HG03432 (cell line): ENCODE measurements at regions not wholly inside any gene's neighbourhood (a gene's known extent, or its start where the extent isn't known, plus 50 kb on each side); places are given as distances from the start of the nearest gene placed in this dataset.
"Not testable (repeated sequence)": the region's sequence is repeated elsewhere in the genome, so short reads cannot be mapped to it uniquely, and the experiment has no call there.

Experiments used
- ATAC-seq: cut with Tn5 transposase; IDR thresholded peaks from one replicate; pipeline ENCODE4 v1.9.1; 2021; ENCODE audit warnings: mild to moderate bottlenecking, moderate library complexity; ENCODE audit not compliant: unreplicated experiment

DNA sequence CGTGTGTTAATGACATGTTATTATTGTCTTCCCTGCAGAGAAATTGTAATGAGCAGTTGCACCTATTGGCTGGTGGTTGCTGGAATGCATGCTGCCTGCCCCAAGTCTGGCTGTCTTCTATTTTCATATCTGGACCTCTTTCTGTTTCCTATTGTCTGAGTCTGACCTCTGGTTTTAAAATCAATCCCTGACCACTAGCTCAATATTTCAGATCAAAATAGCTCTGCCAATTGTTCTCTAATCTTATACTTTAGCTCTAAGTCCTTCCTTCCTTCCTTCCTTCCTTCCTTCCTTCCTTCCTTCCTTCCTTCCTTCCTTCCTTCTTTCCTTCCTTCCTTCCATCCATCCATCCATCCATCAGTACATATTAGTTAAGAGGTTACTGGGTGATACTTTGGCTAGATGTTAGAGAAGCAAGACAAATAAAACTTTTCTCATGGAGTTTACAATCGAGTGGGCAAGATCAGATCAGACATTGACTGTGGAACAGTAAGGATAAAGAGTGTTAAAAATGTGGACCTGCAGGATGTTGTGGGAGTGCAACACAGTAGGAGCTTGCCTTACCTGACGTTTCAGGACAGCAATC, 417.1 kb downstream of the SOCS6 start:
- ATAC-seq, result no peak

DNA sequence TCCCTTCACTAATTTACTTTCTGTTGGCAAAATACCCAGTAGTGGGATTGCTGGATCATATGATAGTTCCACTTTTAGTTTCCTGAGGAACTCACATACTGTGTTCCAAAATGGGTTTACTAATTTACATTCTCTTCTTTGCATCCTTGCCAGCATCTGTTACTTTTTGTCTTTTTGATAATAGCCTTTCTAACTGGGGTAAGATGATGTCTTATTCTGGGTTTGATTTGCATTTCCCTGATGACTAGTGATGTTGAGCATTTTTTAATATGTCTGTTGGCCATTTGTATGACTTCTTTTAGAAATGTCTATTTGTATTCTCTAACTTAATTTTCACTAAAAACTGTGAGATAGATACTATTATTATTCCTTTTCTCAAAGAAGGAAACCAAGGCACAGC, 411.7 kb downstream of the SOCS6 start:
- ATAC-seq, result no peak

DNA sequence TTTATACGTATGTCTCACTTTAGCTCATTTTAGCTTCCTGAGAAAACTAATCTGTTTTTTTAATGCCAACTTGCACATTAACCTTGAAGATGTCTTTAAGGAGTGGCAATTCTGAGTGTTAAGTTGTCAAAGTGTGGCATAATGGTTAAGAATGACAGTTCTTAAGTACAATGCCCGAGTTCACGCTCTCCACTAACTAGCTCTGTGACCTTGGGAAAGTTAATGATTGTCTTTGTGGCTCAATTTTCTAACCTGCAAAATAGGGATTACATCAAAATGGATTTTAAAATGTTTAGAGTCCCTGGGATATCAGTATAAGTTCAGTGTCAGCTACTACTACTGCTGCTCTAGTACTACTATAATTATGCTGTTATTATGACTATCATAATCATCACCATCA, 409.7 kb downstream of the SOCS6 start:
- ATAC-seq, result no peak

DNA sequence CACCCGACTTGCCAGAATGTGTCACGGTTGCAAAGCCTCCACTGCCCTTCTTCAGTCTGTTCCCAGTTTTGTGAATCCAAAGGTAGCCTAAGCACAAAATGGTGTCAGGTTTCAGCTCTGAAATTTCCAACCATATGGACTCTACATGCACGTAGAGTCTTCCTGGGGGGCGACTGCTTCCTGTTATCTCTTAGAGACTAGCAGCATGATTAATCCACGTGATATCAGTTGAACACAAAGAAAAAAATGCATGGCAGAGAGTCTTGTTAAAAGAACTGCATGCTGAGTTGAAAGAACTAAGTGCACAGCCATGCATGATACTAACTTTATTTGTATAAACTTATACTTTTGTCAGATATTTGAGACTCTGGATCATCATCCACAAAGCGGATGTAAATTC, 404.4 kb downstream of the SOCS6 start:
- ATAC-seq, result no peak

DNA sequence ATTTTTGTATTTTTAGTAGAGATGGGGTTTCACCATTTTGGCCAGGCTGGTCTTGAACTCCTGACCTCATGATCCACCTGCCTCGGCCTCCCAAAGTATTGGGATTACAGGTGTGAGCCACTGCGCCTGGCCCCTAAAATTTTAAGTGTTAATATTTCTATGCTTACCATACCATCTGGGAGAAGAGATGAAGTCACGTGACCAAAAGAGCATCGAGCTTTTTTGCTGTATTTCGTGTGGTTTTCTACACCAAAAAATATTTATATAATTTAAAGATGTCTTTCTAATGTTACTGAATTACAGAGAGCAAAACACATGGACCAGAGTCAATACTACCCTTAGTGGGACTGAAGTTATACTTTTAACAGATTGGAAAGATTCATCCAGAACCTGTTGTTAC, 400.9 kb downstream of the SOCS6 start:
- not testable (repeated sequence) for ATAC-seq

DNA sequence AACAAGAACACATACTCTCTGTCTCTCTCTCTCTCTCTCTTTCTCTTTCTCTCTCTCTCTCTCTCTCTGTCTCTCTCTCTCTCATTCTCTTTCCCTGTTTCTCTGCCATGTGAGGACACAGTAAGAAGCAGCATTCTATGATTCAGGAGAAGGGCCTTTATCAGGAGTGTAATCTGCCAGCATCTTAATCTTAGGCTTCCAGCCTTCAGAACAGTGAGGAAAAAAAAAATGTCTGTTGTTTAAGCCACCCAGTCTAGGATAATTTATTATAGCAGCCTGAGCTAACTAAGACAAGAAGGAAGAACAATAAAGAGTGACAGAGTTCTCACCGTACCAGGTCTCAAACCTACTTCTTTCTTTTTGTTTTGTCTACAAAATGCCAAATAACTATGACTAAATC, 399.4 kb downstream of the SOCS6 start:
- ATAC-seq, result no peak

DNA sequence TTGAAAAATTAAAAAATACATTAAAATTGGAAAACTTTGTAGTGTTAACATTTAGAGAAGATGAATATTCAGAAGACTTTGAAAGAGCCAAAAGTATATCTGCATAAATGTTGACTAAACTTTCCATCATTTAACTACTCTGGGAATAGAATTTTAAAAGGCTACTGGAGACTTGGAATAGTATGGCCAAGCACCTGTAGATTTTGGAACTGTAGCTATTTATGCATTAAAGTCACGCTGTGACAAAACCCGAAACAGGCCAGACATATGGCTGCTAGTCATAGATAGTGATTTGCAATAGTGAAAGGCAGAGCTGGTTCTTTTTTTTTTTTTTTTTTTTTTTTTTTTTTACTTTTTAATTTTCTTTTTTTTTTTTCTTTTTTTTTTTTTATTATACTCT, 396.0 kb downstream of the SOCS6 start:
- no peak for ATAC-seq

DNA sequence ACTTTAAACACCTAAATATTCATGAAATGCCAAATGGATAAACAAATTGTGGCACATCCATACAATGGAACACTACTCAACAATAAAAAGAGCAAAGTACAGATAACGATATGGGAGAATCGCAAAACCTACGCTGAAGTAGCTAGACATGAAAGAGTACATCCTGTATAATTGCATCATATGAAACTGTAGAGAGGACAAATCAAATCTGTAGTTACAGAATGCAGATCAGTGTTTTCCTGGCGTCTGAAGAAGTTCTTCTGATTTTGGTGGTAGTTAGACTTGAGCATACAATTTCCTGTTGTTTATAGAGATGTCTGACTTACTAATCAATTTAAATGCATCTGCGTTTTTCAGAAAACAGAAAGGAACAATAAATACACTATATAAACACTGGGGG, 394.4 kb downstream of the SOCS6 start:
- ATAC-seq, result no peak

DNA sequence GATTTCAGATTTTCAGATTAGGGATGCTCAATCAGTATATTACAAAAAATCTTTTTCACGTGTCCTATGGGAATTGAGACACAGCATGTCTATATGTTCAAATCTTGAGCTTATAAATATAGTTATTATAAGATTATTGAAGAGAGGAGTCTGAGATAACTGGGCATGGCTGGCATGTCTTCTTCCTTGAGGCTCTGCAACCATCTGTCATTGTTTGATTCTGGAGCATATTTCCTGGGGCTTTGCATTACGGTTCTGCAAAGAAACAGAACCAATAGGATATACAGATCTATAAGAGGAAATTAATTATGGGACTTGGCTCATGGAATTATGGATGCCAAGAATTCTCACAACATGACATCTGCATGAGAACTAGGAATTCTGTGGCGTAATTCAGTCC, 386.1 kb downstream of the SOCS6 start:
- no peak for ATAC-seq

DNA sequence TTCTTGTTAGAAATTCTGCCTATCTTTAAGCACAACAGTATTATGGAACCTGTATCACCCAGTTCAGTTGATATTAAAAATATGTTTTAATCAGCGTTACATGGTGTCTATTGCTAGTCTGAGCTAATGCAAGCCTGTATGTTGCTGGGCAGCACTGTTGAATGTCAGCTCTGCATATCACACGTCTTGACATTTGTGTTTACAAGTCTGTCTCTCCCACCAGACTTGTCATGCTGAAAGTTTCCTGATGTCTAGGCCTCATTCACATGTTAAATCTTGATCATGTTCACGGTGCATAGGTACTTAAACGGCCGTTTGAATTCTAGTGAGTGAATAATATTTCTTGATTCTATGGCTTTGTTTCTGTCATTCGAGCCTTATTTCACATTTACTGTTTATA, 385.0 kb downstream of the SOCS6 start:
- no peak for ATAC-seq

DNA sequence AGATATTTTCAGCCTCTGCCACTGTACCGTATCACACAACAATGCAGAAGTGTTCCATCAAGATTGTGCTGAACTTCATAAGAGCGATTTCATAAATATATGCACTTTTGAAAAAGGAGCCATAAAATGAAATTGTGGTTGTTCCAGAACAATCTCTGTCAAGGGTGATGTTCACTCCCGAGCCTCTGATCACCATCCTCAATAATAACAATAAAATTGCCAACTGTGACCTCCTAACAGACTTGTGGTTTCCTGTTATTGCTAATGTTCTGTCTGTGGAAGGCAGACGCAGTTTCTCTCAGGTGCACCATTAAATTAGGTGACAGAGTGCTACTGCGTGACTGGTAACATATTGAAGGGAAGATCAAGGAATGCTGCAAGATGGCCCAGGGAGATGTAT, 383.7 kb downstream of the SOCS6 start:
- ATAC-seq, result no peak

DNA sequence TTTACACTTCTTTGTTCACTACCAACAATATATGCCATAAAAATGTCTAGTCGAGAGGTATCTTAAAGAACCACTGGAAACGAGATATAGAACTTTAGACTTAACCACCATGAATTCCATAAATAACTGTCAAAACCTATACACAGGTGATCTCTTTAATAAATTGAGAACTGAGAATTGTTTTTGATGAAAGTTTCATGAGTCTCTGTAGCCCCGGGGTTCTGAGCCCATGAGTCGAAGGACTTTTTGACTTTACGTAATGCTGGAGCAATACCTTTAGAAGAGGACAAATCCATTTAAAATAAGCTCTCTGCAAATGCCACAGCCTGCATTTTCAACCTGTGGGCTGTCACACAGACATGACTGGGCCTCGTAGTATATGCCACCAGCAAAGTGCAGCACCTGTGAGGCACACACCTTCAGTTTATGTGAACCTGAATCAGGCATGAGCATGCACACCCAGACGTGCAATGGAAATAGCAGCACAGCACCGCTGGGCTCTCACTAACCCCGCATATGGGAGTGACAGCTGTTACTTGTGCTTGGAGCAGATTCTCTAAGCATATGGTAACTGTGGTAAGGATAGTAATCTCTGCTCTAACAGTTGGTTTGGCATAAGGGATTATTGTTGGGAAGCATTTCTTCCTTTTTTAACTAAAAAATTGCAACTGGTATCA, 383.2 kb downstream of the SOCS6 start:
- no peak for ATAC-seq

DNA sequence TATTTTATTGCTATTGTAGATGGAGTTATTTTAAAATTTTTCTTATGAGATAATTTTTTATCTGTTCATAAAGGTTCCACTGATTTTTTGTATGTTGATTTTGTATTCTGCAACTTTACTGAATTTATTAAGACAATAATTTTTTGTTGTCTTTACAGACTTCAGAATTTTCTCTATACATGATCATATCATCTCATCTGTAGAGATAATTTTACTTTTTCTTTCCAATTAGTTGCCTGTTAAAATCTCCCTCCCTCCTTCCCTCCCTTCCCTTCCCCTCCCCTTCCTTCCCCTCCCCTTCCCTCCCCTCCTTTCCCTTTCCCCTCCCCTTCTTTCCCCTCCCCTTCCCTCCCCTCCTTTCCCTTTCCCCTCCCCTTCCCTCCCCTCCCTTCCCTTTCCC, 378.1 kb downstream of the SOCS6 start:
- ATAC-seq, result no peak

DNA sequence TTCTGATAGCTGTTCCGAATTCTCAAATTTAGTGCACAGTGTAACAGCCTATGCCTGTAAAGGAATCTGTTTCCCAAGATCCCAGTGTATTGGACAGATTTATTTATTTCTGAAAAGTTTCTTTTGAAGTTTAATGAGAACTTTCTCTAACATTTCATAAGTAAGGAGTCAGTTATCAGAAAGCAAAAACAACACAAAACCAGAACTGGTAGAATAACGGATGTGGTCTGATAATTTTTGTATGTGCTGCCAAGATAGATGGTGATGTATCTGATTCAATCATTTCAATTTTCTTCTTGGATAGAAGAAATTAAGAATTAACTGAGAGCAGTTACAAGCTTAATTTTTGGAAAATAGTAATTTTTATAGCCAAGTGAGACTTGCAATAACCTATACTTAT, 374.3 kb downstream of the SOCS6 start:
- no peak for ATAC-seq

DNA sequence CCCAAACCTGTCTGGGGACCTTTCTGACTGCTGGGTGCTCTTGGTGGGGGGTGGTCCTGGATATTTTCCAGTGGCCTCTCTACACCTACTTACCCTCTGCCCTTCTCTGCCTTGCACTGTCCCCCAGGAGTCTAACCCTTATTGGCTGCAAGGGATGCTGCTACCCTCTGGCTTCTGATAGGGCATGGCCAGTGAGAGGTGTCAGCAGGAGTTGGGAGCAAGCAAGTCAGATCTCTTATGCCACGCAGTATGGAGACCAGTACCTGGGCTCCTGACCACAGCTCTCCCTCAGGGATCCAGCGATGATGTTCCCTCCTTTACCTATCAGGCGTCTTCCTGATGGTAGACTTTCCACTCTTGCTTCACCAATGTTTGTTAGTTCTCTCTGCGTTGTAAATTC, 373.7 kb downstream of the SOCS6 start:
- ATAC-seq, result no peak

DNA sequence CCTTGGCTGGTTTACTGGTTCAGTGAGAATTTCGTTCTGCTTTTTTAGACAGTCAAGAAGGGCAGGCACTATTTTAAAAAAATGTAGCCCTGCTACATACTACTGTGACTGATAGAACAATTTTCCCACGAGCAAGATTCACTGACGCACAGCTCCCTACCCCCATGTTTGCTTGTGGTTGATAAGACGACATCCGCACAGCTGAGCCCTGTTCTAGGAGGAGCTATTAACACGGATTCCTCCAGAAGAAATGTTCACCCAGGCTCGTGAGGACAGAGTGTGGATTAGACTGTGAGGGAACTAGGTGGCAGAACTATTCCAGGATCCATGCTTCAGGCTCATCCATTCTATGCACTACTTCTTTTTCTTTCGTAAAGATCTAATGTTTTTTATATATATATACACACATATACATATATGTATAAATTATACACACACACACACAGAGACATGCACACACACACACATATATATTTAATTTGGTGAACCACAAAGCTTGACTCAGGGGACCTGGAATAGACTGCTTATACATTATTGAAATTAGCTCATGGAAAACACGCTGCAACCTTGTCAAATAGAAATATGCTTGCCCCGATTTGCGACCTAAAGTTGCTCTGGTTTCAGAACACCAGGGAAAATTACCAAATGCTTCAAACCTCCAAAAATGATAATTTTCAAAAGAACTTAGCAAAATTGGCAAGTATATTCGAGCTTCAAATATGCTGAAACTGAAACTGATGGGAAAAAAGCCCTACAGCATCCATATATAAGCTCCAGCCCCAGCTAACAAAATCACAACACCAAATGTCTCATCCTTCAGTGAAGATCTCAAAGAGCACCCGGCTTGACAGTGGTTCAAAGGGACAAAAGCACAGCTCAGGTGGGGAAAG, 370.4 kb downstream of the SOCS6 start:
- ATAC-seq, result no peak

DNA sequence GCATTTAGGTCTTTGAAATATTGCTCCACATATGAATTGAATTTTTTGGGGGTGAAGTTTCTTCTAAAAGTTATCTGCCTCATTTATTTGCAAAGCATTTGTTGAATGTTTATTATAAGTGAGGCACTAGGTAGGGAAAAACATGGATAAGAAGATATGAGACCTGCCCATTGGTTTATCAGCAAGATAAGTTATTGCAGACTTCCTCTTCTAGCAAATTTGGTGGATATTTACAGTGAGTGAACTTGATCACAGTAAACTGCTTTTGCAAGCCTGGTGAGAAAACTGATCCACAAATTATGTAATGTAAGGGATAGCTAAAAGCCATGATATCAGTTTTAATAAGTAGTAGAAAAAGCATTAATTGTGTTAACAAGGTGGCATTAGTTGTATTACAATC, 364.8 kb downstream of the SOCS6 start:
- ATAC-seq, result no peak

DNA sequence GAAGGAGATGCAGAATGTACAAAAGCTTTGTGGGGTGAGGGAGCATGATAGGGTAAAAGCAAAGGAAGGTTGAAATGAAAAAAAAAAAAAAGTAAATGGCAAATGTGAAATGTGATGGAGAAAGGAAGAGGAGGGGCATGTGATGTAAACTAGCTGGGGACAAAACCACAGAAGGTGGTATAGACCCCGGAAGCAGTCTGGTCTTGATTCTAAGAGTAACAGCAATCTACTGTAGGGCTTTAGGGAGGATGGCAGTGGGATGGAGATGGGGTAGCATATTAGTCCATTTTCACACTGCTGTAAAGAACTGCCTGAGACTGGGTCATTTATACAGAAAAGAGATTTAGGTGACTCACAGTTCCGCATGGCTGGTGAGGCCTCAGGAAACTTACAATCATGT, 362.0 kb downstream of the SOCS6 start:
- no peak for ATAC-seq

DNA sequence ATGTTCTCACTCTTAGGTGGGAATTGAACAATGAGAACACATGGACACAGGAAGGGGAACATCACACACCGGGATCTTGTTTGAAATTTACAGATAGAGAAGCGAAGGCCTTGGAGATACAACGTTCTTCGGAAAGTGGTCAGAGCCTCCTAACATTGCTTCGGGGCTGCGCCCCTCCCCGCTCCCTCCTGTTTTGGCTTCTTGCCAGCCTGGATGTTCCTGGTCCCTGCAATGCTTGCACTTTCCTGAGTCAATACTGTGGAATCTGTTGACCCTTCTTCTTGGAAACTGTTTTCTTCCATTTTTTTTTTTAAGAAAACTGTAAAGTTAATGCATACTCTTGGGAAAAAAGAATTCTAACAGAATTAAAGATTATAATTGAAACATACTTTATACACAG, 360.8 kb downstream of the SOCS6 start:
- ATAC-seq, result no peak

DNA sequence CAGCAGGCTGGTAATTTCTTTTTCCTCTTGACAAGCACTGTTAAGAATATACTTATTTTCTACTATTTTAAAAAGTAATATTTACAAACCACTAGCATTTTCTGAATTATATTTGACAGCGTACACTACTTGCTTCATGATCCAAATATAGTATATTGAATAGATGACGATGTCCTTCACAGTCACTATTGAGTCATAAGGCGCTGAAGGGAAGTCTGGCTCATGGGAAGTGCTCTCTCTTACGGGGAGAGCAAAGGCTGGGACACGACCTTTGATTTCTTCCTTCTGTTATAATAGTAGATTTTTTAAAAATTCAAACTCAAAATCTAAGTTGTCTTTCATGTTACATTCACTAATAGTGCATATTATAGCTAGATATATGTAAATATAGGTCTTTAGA, 357.1 kb downstream of the SOCS6 start:
- no peak for ATAC-seq

DNA sequence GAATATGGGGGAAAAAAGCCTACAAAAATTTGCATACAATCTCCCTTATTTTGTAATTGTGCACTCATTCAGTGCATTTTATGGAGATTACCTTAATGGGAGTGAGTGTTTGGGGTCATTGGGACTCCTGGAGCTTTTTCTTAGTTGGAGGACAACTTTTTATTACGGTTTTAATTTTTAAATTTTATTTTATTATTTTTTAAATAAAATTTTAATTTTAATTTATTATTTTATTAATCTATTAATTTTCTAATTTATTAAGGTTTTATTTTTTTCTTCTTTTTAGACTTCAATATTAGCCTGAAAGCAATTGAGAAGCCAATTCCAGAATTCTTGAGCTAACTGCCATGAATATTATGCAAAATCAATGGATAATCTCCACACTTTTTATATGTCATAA, 355.0 kb downstream of the SOCS6 start:
- no peak for ATAC-seq

DNA sequence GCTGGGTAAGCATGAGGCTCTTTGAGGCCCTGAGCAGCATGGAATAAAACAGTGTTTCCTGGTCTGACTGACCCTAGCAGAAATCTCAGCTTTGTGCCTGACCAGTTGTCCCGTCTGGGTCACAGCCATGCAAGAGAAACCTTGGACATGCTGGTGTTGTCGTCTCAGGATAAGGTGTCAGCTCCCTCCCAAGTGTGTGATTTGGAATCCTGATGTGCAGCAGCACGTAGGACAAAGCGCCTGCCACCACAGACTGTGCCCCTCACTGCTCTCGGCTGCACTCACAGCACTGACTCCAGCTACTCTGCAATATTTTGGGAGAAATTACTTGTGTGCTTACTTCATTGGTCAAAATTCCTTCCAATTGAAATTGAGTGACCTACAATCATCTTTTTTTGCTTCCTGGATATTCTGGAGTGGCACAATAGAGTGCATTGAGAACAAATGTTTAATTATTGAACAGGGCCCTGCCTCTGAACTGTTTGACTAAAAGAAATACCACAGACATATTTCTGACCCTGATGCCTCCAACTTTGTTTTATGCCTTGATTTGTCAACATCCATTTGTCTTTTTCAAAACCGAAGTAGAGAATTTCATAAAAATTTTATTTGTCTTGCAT, 352.4 kb downstream of the SOCS6 start:
- ATAC-seq, result no peak
